ENCODE measurements at regions not wholly inside any gene's neighbourhood (a gene's known extent, or its start where the extent isn't known, plus 50 kb on each side); places are given as distances from the start of the nearest gene placed in this dataset.

- DNase-seq (ENCODE audit: low read depth in 1 of 2, low spot score in 1 of 2) = no peak
- TF ChIP-seq, protein P1, sequence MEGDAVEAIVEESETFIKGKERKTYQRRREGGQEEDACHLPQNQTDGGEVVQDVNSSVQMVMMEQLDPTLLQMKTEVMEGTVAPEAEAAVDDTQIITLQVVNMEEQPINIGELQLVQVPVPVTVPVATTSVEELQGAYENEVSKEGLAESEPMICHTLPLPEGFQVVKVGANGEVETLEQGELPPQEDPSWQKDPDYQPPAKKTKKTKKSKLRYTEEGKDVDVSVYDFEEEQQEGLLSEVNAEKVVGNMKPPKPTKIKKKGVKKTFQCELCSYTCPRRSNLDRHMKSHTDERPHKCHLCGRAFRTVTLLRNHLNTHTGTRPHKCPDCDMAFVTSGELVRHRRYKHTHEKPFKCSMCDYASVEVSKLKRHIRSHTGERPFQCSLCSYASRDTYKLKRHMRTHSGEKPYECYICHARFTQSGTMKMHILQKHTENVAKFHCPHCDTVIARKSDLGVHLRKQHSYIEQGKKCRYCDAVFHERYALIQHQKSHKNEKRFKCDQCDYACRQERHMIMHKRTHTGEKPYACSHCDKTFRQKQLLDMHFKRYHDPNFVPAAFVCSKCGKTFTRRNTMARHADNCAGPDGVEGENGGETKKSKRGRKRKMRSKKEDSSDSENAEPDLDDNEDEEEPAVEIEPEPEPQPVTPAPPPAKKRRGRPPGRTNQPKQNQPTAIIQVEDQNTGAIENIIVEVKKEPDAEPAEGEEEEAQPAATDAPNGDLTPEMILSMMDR (IDR thresholded peaks at IDR 0.05; ENCODE audit: insufficient read depth, low read length) = no peak
- no peak overlapping the region for H3K4me3 ChIP-seq (replicated peaks; ENCODE audit: insufficient read depth, low read length)
- no peaks in the 10 kb centered on the region for H3K27me3 ChIP-seq (ENCODE audit: insufficient read depth, poor library complexity, severe bottlenecking)
- no peak overlapping the region for H3K27ac ChIP-seq (replicated peaks)
These were observed 404.5 kb downstream of the BRD1 start for GRCh38 chr22:49423125-49423650.

DNA sequence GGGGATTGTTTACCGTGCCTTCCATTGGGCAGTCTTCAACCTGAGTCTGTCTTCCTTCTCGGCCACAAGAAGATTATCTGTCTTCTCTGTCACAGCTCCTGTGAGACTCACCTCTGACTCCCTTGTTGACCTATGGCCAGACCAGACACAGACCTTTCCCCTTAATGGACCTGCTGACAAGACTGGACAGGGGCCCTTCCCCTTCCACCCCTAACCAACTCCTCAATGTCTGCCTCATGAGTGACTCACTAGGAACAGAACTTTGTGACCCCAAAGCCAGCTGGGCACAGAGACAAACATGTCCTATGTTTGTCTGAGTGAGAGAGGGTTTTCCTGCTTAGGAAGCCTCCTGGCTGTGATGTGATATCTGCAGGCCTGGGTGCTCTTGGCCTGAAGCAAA lies 405.0 kb downstream of the BRD1 start:
- no peaks in the 10 kb centered on the region for H3K27me3 ChIP-seq (ENCODE audit: insufficient read depth, poor library complexity, severe bottlenecking)
- no peak overlapping the region for H3K27ac ChIP-seq (replicated peaks)
- H3K4me3 ChIP-seq (replicated peaks; ENCODE audit: insufficient read depth, low read length) = no peak overlapping the region
- DNase-seq (ENCODE audit: low read depth in 1 of 2, low spot score in 1 of 2) = no peak
- TF ChIP-seq GABPA (IDR thresholded peaks at IDR 0.05; ENCODE audit: low read depth) (no peak), POLR2AphosphoS5 (IDR thresholded peaks at IDR 0.05; ENCODE audit: low read depth) (no peak), REST (IDR thresholded peaks at IDR 0.05; ENCODE audit: insufficient replicate concordance, low read depth) (no peak), SPI1 (IDR thresholded peaks at IDR 0.05; ENCODE audit: borderline replicate concordance, low read depth) (no peak)
- TF ChIP-seq, protein P1 (IDR thresholded peaks at IDR 0.05; ENCODE audit: insufficient read depth, low read length) = no peak

- H3K27me3 ChIP-seq (ENCODE audit: insufficient read depth, poor library complexity, severe bottlenecking) = no peaks in the 10 kb centered on the region
- TF ChIP-seq, protein P1 (IDR thresholded peaks at IDR 0.05; ENCODE audit: insufficient read depth, low read length) = no peak
- no peak for TF ChIP-seq GABPA (IDR thresholded peaks at IDR 0.05; ENCODE audit: low read depth)
- TF ChIP-seq POLR2AphosphoS5 (IDR thresholded peaks at IDR 0.05; ENCODE audit: low read depth) = no peak
- no peak for TF ChIP-seq SPI1 (IDR thresholded peaks at IDR 0.05; ENCODE audit: borderline replicate concordance, low read depth)
- no peak for TF ChIP-seq REST (IDR thresholded peaks at IDR 0.05; ENCODE audit: insufficient replicate concordance, low read depth)
These were observed 407.0 kb downstream of the BRD1 start for GRCh38 chr22:49420651-49421050.

GRCh38 chr22:49419661-49420060 lies 408.0 kb downstream of the BRD1 start:
- Histone ChIP-seq H3K27ac (replicated peaks) (no peak overlapping the region), H3K27me3 (ENCODE audit: insufficient read depth, poor library complexity, severe bottlenecking) (no peaks in the 10 kb centered on the region), H3K4me3 (replicated peaks; ENCODE audit: insufficient read depth, low read length) (no peak overlapping the region)
- no peak for TF ChIP-seq SPI1 (IDR thresholded peaks at IDR 0.05; ENCODE audit: borderline replicate concordance, low read depth)
- TF ChIP-seq POLR2AphosphoS5 (IDR thresholded peaks at IDR 0.05; ENCODE audit: low read depth) = no peak
- no peak for TF ChIP-seq REST (IDR thresholded peaks at IDR 0.05; ENCODE audit: insufficient replicate concordance, low read depth)
- no peak for TF ChIP-seq GABPA (IDR thresholded peaks at IDR 0.05; ENCODE audit: low read depth)
- TF ChIP-seq, protein P1 (IDR thresholded peaks at IDR 0.05; ENCODE audit: insufficient read depth, low read length) = no peak
- no peak for DNase-seq (ENCODE audit: low read depth in 1 of 2, low spot score in 1 of 2)

More at GRCh38 chr22:49420651-49421050, 407.0 kb downstream of the BRD1 start:
- Histone ChIP-seq H3K27ac (replicated peaks) (no peak overlapping the region), H3K4me3 (replicated peaks; ENCODE audit: insufficient read depth, low read length) (no peak overlapping the region)
- DNase-seq (ENCODE audit: low read depth in 1 of 2, low spot score in 1 of 2) = no peak

All from HL-60 (cell line).